Activated T-cell treated with anti-CD3 and anti-CD28 coated beads for 1 hour (primary cell): ENCODE measurements at regions not wholly inside any gene's neighbourhood (a gene's known extent, or its start where the extent isn't known, plus 50 kb on each side); places are given as distances from the start of the nearest gene placed in this dataset.

Experiments
- DNase-seq: peaks from one replicate; pipeline ENCODE4 v3.0.0-alpha.2; 2020; ENCODE audit warnings: low read depth

- no peak for DNase-seq
These were observed 380.9 kb downstream of the SOX9 start for GRCh38 chr17:72501404-72502370.

- DNase-seq, result no peak
These were observed 381.8 kb downstream of the SOX9 start for GRCh38 chr17:72502371-72503341.

- no peak for DNase-seq
These were observed 382.7 kb downstream of the SOX9 start for GRCh38 chr17:72503556-72503955.

DNA sequence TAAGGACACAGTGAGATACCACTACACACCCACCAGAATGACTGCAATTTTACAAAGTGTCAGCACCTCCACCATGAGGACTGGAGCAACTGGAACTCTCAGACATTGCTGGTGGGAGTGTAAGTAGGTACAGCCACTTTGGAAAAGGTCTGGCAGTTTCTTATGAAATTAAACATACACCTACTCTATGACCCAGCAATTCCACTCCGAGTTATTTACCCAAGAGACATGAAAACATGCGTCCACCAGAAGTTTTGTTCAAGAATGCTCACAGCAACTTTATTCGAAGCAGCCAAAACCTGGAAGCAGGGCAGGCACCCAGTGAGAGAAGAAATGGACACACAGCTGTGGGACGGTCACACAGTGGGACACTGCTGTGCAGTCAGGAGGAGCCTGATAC is 384.0 kb downstream of the SOX9 start:
- no peak for DNase-seq

GRCh38 chr17:72506773-72507172 is 386.0 kb downstream of the SOX9 start:
- no peak for DNase-seq

DNA sequence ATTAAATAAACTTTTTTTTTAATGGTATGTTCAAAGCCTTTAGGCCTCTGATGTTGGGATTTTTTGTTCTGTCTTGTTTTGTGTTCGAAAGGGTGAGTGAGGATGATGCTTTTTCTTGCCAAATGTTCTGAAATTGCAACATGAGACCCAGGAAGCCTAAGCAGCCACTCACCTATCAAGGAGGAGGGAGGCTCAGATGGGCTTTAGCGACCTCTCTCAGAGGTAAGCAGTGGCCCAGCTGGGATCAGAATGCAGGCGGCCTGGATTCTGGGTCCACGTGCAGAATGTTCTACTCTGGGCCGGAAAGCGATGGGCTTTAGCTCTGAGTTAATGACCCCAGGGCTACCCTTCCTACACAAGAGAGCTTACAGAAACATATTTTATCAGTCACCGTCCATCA is 386.6 kb downstream of the SOX9 start:
- DNase-seq, result no peak

GRCh38 chr17:72510351-72511016 is 389.7 kb downstream of the SOX9 start:
- no peak for DNase-seq

GRCh38 chr17:72511242-72511641 is 390.4 kb downstream of the SOX9 start:
- no peak for DNase-seq

- DNase-seq, result no peak
These were observed 391.1 kb downstream of the SOX9 start for GRCh38 chr17:72511874-72512273.

- no peak for DNase-seq
These were observed 392.1 kb downstream of the SOX9 start for GRCh38 chr17:72512649-72513556.

- DNase-seq, result no peak
These were observed 393.6 kb downstream of the SOX9 start for GRCh38 chr17:72514321-72514861.

GRCh38 chr17:72514891-72515290 is 394.1 kb downstream of the SOX9 start:
- DNase-seq, result no peak

DNA sequence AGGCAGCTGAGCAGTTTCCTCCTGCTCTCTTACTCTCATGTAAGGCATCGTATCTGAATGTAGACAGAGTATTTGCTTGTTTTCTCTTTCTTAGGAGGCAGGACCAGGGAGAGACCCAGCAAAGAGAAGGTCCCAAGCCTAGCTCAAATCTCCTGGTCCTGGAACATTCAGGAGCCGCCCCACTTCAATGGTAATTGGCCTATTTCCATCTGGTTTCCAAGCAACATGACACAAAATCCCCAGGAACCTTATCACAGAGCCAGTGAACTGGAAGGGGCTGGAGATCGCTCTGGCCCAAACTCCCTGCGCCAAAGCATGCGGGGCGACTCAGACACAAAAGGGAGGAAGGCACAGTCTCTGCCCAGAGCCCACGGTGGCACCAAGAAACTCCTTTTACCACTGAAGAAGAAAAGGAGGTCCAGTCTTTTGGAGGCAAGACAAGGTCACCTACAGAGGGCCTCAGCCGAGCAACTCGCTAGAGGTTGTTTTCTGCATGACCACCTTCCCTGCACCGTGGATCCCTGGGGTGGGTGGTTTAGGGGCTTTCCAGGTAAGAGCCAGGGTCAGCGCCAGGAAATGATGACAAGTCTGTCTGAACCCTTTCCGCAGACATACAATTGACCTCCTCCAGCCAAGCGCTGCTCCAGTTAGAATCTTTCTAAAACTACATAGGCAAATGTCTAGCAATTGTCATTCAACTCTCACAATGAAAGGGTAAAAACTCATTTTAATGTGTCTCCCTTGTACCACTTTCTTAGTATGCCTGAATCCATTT is 394.7 kb downstream of the SOX9 start:
- no peak for DNase-seq

DNA sequence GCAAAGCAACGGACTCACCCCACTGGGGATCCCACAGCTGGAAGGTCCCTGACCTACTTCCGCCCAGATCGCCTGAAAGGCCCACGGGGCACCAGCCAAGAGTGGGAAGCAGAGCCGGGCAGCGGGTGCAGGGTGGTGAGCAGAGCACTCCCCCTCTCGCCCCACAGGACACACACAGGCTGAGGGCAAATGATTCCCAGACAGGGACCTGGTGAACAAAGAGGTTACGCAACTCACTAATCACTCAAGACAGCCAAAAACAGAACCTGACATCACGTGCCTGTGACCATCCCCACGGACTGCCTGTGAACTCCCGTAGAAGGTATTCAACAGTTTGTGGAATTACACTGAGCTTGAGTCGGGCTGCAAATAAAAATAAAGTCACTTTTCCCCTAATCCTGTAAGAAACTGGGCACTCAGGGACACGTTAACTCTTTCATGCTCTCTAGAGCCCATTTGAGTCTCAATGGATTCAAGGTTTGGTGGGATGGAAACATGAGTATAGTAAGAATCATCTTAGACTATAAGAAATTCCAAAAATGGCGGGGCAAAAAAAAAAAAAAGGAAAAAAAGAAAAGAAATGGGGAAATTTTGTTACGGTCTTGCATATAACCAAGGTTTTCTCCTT is 396.1 kb downstream of the SOX9 start:
- DNase-seq, result no peak

DNA sequence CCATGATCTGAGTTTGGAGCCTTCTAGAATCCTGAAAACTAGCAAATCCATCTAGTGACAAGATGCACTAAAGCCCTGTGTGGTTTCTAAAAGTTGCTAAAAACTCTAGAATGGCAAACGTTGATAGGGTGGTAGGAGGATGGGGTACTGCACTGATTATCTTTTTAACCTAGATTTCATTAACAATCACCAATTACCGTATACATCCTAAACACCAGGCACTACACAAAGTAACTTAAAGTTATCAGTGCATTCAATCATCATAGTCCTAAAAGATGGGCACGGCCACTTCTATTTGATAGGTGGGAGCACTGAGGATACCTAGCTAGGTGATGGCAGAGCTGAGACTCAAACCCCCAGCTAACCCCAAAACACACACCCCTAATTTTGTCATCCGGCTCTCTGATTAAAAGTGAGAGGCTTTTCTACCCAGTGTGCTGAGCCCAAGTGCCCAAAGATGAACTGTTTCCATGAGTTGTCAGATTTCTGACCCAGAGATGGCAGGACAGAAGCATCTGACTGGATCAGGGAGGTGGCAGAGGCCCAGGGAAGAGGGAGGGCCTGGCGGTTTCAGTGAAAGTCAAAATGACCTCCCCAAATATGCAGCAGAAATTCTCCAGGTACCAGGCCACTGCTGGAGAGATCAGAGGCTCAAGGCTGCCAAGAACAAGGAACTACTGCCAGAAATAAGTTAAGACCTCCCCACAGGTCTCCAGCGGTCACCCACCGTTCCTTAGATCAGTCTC is 396.8 kb downstream of the SOX9 start:
- no peak for DNase-seq

GRCh38 chr17:72518159-72518732 is 397.4 kb downstream of the SOX9 start:
- DNase-seq, result no peak

GRCh38 chr17:72518753-72519597 is 398.2 kb downstream of the SOX9 start:
- no peak for DNase-seq

DNA sequence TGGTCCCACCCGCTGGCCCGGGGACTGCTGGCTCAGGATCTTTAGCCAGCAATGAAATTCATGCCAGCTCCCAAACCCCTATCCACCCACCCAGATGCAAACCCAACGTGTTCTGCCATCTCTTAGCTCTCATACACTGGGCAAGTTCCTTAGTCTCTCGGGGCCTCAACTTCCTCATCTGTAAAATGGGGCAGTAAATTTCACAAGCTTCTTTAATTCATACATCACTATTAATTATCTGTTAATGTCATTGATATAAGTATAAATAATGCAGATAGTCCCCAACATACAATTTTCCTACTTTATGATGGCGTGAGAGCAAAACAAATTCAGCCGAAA is 398.7 kb downstream of the SOX9 start:
- no peak for DNase-seq
